B cell (primary cell): ENCODE measurements at regions not wholly inside any gene's neighbourhood (a gene's known extent, or its start where the extent isn't known, plus 50 kb on each side); places are given as distances from the start of the nearest gene placed in this dataset.

Experiments used
- CTCF ChIP-seq: fragments of 200-600 bp; IDR thresholded peaks from one replicate; pipeline ENCODE4 v1.8.0; 2022; ENCODE audit warnings: antibody characterized with exemption, mild to moderate bottlenecking
- EZH2 ChIP-seq: IDR thresholded peaks from 2 replicates; pipeline ENCODE4 v1.6.1; 2012; ENCODE audit warnings: borderline replicate concordance, low read depth, mild to moderate bottlenecking, moderate library complexity, low read length; ENCODE audit not compliant: insufficient read depth, poor library complexity, severe bottlenecking

GRCh38 chr17:69640073-69640472 is 225.6 kb downstream of the MAP2K6 start:
- TF ChIP-seq CTCF (no peak), EZH2 (no peak)
